Forelimb muscle (tissue), 1 donor: ENCODE measurements at regions not wholly inside any gene's neighbourhood (a gene's known extent, or its start where the extent isn't known, plus 50 kb on each side); places are given as distances from the start of the nearest gene placed in this dataset.
A peak's percentile ranks its signal among the peaks of the same experiment; 100 is the strongest.
"Not testable (repeated sequence)": the region's sequence is repeated elsewhere in the genome, so short reads cannot be mapped to it uniquely, and the experiment has no call there.

Source experiments
- DNase-seq: peaks from one replicate; pipeline ENCODE4 v3.0.0-alpha.2; 2013; ENCODE audit warnings: low read depth

DNA sequence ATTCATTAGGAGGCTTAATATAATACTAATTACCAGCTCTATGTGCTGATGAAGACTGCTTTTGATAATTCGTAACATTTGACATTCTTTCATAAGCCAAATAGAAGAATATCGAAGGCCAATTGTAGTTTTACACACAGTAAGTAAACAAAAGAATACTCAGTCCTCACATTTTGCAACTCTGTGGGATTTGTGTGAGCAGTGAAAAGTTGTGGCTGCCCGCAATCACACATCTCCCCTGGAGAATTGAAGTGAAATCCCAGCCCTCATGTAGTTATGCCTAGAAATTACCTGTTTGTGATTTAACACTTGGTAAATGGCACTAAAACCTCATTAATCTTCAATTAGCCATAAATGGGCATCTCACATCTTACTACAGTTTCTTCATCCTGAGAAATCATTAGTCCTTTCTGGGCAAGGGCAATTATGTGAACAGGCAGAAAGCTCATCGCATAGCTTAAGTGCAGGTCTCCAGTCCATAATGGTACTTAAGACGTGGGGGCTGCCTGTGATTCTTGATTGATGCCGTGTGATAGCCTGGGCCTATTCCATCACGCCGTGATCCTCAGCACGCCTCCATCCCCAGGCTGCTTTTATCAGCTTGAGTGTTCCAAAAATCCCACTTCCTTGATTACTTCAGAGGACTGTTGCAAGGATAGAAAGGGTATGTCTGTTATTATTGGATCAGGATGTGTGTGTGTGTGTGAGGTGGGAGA is 97.9 kb upstream of the METTL14 start:
- no peak for DNase-seq

DNA sequence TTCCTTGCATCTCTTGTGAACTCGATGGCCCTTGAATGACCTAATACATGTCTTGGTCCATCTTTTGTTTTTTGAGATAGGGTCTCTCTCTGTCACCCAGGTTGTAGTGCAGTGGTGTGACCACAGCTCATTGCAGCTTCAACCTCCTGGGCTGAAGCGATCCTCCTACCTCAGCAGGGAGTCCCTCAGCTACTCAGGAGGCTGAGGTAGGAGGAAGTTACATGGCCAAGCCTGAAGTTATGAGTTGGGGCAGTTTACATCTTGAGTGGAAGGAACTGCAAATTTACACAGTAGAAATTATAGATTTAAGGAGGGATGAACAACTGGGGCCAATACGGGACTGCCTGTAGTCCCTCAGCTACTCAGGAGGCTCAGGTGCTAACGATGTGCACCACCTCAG is 97.2 kb upstream of the METTL14 start:
- DNase-seq = no peak

- no peak for DNase-seq
These were observed 95.6 kb upstream of the METTL14 start for GRCh38 chr4:118589471-118590055.

- peak; percentile 77 for DNase-seq
These were observed 93.7 kb upstream of the METTL14 start for GRCh38 chr4:118591339-118592046.

GRCh38 chr4:118592289-118592688 is 92.9 kb upstream of the METTL14 start:
- DNase-seq = not testable (repeated sequence)

DNA sequence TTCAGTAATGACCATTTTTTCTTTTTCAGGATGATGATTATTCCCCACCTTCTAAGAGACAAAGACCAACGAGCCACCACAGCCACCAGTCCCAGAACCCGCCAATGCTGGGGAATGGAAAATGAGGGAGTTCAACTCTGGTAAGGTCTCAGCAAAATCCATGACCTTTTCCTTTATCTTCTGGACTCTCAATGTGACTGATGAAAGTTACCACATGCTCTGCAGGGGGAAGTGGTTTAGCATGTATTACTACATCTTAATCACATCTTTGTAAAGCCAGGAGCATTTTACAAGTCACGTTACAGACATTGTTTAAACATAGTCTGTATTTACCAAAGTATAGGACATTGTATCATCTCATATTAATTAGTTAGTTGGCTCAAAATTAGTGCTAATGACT is 89.3 kb upstream of the METTL14 start:
- DNase-seq = not testable (repeated sequence)

DNA sequence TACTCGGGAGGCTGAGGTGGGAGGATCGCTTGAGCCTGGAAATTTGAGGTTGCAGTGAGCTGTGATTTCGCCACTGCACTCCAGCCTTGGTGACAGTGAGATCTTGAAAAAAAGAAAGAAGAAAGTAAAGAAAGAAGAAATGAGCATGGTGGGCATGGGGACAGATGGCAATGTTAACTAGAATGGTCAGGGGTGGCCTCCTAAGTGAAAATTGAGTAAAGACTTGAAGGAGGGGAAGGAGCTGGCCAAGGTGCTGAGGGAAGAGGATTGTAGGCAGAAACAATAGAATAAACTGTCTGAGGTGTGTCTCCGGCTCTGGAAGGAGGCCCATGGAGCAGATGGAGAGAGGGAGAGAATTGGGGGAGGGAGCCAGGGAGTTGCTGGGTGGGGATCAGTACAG is 60.1 kb upstream of the METTL14 start:
- not testable (repeated sequence) for DNase-seq

- DNase-seq = not testable (repeated sequence)
These were observed 55.5 kb upstream of the METTL14 start for GRCh38 chr4:118629697-118630096.

- not testable (repeated sequence) for DNase-seq
These were observed 54.3 kb upstream of the METTL14 start for GRCh38 chr4:118630897-118631296.

GRCh38 chr4:118631321-118632050 is 53.7 kb upstream of the METTL14 start:
- DNase-seq = not testable (repeated sequence)

DNA sequence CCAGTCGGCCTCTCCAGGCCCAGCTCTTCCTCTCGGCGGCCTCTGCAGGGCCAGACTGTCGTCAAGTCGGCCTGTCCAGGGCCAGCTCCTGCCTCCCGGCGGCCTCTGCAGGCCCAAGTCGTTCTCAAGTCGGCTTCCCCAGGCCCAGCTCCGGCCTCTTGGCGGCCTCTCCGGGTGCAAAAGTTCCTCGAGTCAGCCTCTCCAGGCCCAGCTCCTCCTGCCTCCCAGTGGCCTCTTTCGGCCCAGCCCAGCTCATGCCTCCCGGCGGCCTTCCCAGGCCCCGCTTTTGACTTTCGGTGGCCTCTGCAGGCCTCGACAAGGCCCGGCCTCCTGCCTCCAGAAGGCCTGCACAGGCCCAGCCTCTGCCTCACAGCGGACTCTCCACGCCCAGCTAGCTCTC is 51.7 kb upstream of the METTL14 start:
- not testable (repeated sequence) for DNase-seq

GRCh38 chr4:118634126-118634875 is 50.9 kb upstream of the METTL14 start:
- not testable (repeated sequence) for DNase-seq
